Lung (tissue), 11 donors: ENCODE measurements at regions not wholly inside any gene's neighbourhood (a gene's known extent, or its start where the extent isn't known, plus 50 kb on each side); places are given as distances from the start of the nearest gene placed in this dataset.

Experiments used
- ATAC-seq: fragments of 200-7000 bp; cut with Tn5 transposase; one replicate; pipeline ENCODE4 v1.9.1; 2020; ENCODE audit warnings: moderate number of reproducible peaks; ENCODE audit not compliant: insufficient read depth, low FRiP score
- DNase-seq, 3 donors: peaks; one replicate each; pipeline ENCODE4 v3.0.0-alpha.2; 2013 to 2017
- H3K27ac ChIP-seq, 2 donors: one replicate each; pipeline ENCODE4 v1.5.1; 2013; ENCODE audit warnings: mild to moderate bottlenecking in 2 of 2, moderate library complexity in 2 of 2, control low read depth in 1 of 2, inconsistent platforms in 1 of 2, low read depth in 1 of 2, low read length in 1 of 2
- H3K27me3 ChIP-seq, 3 donors: one replicate each; pipeline ENCODE4 v1.5.1; 2013; ENCODE audit warnings: low read length in 2 of 3; ENCODE audit not compliant: control insufficient read depth in 3 of 3, insufficient read depth in 3 of 3
- H3K36me3 ChIP-seq, 4 donors: one replicate each; pipeline ENCODE4 v1.5.1; 2013; ENCODE audit warnings: low read length in 4 of 4, mild to moderate bottlenecking in 1 of 4, moderate library complexity in 1 of 4; ENCODE audit not compliant: control insufficient read depth in 4 of 4, insufficient read depth in 4 of 4
- H3K4me1 ChIP-seq, 5 donors: one replicate each; pipeline ENCODE4 v1.5.1; 2013; ENCODE audit warnings: low read length in 5 of 5, mild to moderate bottlenecking in 2 of 5, moderate library complexity in 1 of 5; ENCODE audit not compliant: control insufficient read depth in 5 of 5, insufficient read depth in 5 of 5
- H3K4me3 ChIP-seq: one replicate; pipeline ENCODE4 v1.5.1; 2013; ENCODE audit warnings: mild to moderate bottlenecking, control low read depth, moderate library complexity
- H3K9ac ChIP-seq, 2 donors: one replicate each; pipeline ENCODE4 v1.5.1; 2013; ENCODE audit warnings: low read length in 2 of 2, control low read depth in 1 of 2; ENCODE audit not compliant: insufficient read depth in 1 of 2
- H3K9me3 ChIP-seq, 4 donors: one replicate each; pipeline ENCODE4 v1.5.1; 2013; ENCODE audit warnings: low read length in 3 of 4, mild to moderate bottlenecking in 1 of 4, moderate library complexity in 1 of 4; ENCODE audit not compliant: control insufficient read depth in 4 of 4, insufficient read depth in 3 of 4
- CTCF ChIP-seq: IDR thresholded peaks from 2 replicates; pipeline ENCODE4 v1.5.1; 2012; ENCODE audit warnings: mild to moderate bottlenecking; ENCODE audit errors: control extremely low read depth, extremely low read depth
- WGBS, 2 donors: extraction: QIAGEN DNeasy Blood & Tissue Kit; methylation state at CpG; one replicate each; pipeline ENCODE4 v1.1.7; 2013; 5-methylcytosine and 5-hydroxymethylcytosine counted together
- donor health status: control.
- donor health status: control.
- donor health status: Bipolar disorder and iron deficiency.
- donor health status: healthy.
- donor health status: DM: yes; HTN: yes; CAD: no.

- WGBS, 2 donors = 65 to 71% methylated on average over 15 to 17 of the region's 17 CpGs
- Histone ChIP-seq H3K4me3 (no peak overlapping the region), H3K4me1 (no peaks in the 10 kb centered on the region), H3K27ac (no peak overlapping the region), H3K9me3 (peaks cover 0 to 2% (median 0%) of the 10 kb centered on the region in 4 donors), H3K9ac (no peak overlapping the region), H3K27me3 (peaks cover 0 to 56% (median 26%) of the 10 kb centered on the region in 3 donors), H3K36me3 (no peaks in the 10 kb centered on the region)
- no peak for DNase-seq
- no peak for TF ChIP-seq CTCF
- ATAC-seq = no peak
Measured at GRCh38 chr17:36816214-36816906, 120.9 kb upstream of the LHX1 start.

GRCh38 chr17:36816907-36817288 is 120.4 kb upstream of the LHX1 start:
- H3K4me3 ChIP-seq = no peak overlapping the region
- DNase-seq (no peak), ATAC-seq (no peak)

GRCh38 chr17:36817483-36818048 is 119.7 kb upstream of the LHX1 start:
- DNase-seq = no peak
- Histone ChIP-seq H3K4me3 (no peak overlapping the region), H3K9ac (no peak overlapping the region), H3K36me3 (no peaks in the 10 kb centered on the region), H3K9me3 (peaks cover 0 to 2% (median 0%) of the 10 kb centered on the region in 4 donors), H3K27me3 (peaks cover 0 to 45% (median 19%) of the 10 kb centered on the region in 3 donors), H3K27ac (no peak overlapping the region), H3K4me1 (no peaks in the 10 kb centered on the region)
- WGBS, 2 donors = 75 to 82% methylated on average over 5 of the region's 5 CpGs
- no peak for ATAC-seq
- TF ChIP-seq CTCF = no peak

More at GRCh38 chr17:36816907-36817288, 120.4 kb upstream of the LHX1 start:
- H3K4me1 ChIP-seq = no peaks in the 10 kb centered on the region
- TF ChIP-seq CTCF = no peak
- H3K27ac ChIP-seq = no peak overlapping the region
- 90 to 93% methylated on average over 15 of the region's 15 CpGs for WGBS, 2 donors
- peaks cover 0 to 2% (median 0%) of the 10 kb centered on the region in 4 donors for H3K9me3 ChIP-seq
- H3K27me3 ChIP-seq = peaks cover 0 to 50% (median 25%) of the 10 kb centered on the region in 3 donors
- no peak overlapping the region for H3K9ac ChIP-seq
- H3K36me3 ChIP-seq = no peaks in the 10 kb centered on the region
